ENCODE measurements at regions not wholly inside any gene's neighbourhood (a gene's known extent, or its start where the extent isn't known, plus 50 kb on each side); places are given as distances from the start of the nearest gene placed in this dataset.

DNA sequence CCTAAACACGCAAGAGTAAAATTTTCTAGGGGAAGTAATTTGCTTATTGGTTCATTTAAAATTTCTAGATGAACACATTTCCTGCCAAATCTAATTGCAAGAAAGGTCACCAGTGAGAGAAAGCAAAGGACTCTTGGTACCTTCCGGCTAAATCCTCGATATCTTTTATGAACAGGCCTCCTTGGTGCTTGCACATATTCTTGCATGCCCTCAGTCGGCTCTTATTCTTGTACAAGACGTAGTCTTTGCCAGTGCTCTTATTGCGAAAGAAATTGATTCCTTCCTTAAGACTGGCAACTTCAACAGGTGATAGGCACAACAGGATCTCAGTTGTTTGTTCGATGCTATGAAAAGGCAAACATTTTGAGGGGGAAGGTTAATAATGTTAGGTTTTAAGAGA, 141.7 kb upstream of the CARMIL1 start:
- no peak for TF ChIP-seq RARB (CRISPR knock-in tag; IDR thresholded peaks at IDR 0.05)
- TF ChIP-seq OSR1 (CRISPR knock-in tag; IDR thresholded peaks at IDR 0.05), result no peak
- no peak for TF ChIP-seq ISL1 (CRISPR knock-in tag; IDR thresholded peaks at IDR 0.05)
- no peak for TF ChIP-seq ZNF565 (CRISPR knock-in tag; conservative IDR thresholded peaks at IDR 0.05; ENCODE audit: low read depth)
- no peak for TF ChIP-seq ZFP3 (CRISPR knock-in tag; IDR thresholded peaks at IDR 0.05)
- TF ChIP-seq ZC3H10 (CRISPR knock-in tag; IDR thresholded peaks at IDR 0.05), result no peak
- no peak for TF ChIP-seq PPARA (CRISPR knock-in tag; IDR thresholded peaks at IDR 0.05; ENCODE audit: borderline replicate concordance)
- TF ChIP-seq ZNF8 (CRISPR knock-in tag; IDR thresholded peaks at IDR 0.05), result no peak
- TF ChIP-seq, protein P1, sequence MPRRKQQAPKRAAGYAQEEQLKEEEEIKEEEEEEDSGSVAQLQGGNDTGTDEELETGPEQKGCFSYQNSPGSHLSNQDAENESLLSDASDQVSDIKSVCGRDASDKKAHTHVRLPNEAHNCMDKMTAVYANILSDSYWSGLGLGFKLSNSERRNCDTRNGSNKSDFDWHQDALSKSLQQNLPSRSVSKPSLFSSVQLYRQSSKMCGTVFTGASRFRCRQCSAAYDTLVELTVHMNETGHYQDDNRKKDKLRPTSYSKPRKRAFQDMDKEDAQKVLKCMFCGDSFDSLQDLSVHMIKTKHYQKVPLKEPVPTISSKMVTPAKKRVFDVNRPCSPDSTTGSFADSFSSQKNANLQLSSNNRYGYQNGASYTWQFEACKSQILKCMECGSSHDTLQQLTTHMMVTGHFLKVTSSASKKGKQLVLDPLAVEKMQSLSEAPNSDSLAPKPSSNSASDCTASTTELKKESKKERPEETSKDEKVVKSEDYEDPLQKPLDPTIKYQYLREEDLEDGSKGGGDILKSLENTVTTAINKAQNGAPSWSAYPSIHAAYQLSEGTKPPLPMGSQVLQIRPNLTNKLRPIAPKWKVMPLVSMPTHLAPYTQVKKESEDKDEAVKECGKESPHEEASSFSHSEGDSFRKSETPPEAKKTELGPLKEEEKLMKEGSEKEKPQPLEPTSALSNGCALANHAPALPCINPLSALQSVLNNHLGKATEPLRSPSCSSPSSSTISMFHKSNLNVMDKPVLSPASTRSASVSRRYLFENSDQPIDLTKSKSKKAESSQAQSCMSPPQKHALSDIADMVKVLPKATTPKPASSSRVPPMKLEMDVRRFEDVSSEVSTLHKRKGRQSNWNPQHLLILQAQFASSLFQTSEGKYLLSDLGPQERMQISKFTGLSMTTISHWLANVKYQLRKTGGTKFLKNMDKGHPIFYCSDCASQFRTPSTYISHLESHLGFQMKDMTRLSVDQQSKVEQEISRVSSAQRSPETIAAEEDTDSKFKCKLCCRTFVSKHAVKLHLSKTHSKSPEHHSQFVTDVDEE (CRISPR knock-in tag; IDR thresholded peaks at IDR 0.05), result no peak
- no peak for TF ChIP-seq ARNTL (CRISPR knock-in tag; IDR thresholded peaks at IDR 0.05; ENCODE audit: borderline replicate concordance, low read depth)
- no peak for TF ChIP-seq BACH2 (CRISPR knock-in tag; IDR thresholded peaks at IDR 0.05; ENCODE audit: borderline replicate concordance)
- no peak for TF ChIP-seq ESRRG (CRISPR knock-in tag; IDR thresholded peaks at IDR 0.05)
- no peak for TF ChIP-seq TOX (CRISPR knock-in tag; IDR thresholded peaks at IDR 0.05; ENCODE audit: borderline replicate concordance)
- no peak for TF ChIP-seq CSDC2 (CRISPR knock-in tag; IDR thresholded peaks at IDR 0.05)
- no peak for TF ChIP-seq GLIS3 (CRISPR knock-in tag; IDR thresholded peaks at IDR 0.05)
- TF ChIP-seq, protein P2, sequence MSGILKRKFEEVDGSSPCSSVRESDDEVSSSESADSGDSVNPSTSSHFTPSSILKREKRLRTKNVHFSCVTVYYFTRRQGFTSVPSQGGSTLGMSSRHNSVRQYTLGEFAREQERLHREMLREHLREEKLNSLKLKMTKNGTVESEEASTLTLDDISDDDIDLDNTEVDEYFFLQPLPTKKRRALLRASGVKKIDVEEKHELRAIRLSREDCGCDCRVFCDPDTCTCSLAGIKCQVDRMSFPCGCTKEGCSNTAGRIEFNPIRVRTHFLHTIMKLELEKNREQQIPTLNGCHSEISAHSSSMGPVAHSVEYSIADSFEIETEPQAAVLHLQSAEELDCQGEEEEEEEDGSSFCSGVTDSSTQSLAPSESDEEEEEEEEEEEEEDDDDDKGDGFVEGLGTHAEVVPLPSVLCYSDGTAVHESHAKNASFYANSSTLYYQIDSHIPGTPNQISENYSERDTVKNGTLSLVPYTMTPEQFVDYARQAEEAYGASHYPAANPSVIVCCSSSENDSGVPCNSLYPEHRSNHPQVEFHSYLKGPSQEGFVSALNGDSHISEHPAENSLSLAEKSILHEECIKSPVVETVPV (CRISPR knock-in tag; IDR thresholded peaks at IDR 0.05), result no peak
- TF ChIP-seq, protein P3, sequence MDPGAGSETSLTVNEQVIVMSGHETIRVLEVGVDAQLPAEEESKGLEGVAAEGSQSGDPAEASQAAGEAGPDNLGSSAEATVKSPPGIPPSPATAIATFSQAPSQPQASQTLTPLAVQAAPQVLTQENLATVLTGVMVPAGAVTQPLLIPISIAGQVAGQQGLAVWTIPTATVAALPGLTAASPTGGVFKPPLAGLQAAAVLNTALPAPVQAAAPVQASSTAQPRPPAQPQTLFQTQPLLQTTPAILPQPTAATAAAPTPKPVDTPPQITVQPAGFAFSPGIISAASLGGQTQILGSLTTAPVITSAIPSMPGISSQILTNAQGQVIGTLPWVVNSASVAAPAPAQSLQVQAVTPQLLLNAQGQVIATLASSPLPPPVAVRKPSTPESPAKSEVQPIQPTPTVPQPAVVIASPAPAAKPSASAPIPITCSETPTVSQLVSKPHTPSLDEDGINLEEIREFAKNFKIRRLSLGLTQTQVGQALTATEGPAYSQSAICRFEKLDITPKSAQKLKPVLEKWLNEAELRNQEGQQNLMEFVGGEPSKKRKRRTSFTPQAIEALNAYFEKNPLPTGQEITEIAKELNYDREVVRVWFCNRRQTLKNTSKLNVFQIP (CRISPR knock-in tag; IDR thresholded peaks at IDR 0.05; ENCODE audit: borderline replicate concordance, low read depth), result no peak
- TF ChIP-seq, protein P4, sequence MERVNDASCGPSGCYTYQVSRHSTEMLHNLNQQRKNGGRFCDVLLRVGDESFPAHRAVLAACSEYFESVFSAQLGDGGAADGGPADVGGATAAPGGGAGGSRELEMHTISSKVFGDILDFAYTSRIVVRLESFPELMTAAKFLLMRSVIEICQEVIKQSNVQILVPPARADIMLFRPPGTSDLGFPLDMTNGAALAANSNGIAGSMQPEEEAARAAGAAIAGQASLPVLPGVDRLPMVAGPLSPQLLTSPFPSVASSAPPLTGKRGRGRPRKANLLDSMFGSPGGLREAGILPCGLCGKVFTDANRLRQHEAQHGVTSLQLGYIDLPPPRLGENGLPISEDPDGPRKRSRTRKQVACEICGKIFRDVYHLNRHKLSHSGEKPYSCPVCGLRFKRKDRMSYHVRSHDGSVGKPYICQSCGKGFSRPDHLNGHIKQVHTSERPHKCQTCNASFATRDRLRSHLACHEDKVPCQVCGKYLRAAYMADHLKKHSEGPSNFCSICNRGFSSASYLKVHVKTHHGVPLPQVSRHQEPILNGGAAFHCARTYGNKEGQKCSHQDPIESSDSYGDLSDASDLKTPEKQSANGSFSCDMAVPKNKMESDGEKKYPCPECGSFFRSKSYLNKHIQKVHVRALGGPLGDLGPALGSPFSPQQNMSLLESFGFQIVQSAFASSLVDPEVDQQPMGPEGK (CRISPR knock-in tag; IDR thresholded peaks at IDR 0.05; ENCODE audit: borderline replicate concordance), result no peak
- TF ChIP-seq ZFP30 (CRISPR knock-in tag; IDR thresholded peaks at IDR 0.05), result no peak
- ATAC-seq, result no peak

DNA sequence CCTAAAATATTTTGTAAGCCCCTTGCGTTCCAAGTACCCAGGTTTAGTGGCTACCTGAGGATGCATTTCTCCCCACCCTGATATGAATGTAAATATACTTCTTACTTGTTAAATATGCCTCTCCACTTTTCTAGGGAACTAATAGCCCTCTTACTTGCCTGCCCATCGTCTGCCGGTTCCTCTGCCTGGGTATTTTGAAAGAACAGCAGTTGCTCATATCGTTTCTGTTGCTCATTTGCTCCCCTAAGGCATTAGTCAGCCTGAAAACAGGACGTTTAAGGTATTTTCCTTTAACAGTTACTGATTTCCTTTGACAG, 141.3 kb upstream of the CARMIL1 start:
- no peak; the same call in 1 of the 3 replicates for ATAC-seq

More for the DNA sequence above, 141.3 kb upstream of the CARMIL1 start:
- TF ChIP-seq GLIS3 (CRISPR knock-in tag; IDR thresholded peaks at IDR 0.05) (no peak), OSR1 (CRISPR knock-in tag; IDR thresholded peaks at IDR 0.05) (no peak), ZFP3 (CRISPR knock-in tag; IDR thresholded peaks at IDR 0.05) (no peak), ZNF565 (CRISPR knock-in tag; conservative IDR thresholded peaks at IDR 0.05; ENCODE audit: low read depth) (no peak), ZNF8 (CRISPR knock-in tag; IDR thresholded peaks at IDR 0.05) (no peak), TOX (CRISPR knock-in tag; IDR thresholded peaks at IDR 0.05; ENCODE audit: borderline replicate concordance) (no peak), ZNF70 (CRISPR knock-in tag; IDR thresholded peaks at IDR 0.05) (no peak), SNAI2 (CRISPR knock-in tag; IDR thresholded peaks at IDR 0.05) (no peak), PPARA (CRISPR knock-in tag; IDR thresholded peaks at IDR 0.05; ENCODE audit: borderline replicate concordance) (no peak)
- TF ChIP-seq, protein P4 (CRISPR knock-in tag; IDR thresholded peaks at IDR 0.05; ENCODE audit: borderline replicate concordance), result no peak
- TF ChIP-seq, protein P2 (CRISPR knock-in tag; IDR thresholded peaks at IDR 0.05), result no peak

Data from SK-N-SH treated with all-trans-retinoic acid at 6 μM for 48 hours (cell line).